Right lobe of liver (tissue), 4 donors: ENCODE measurements at regions not wholly inside any gene's neighbourhood (a gene's known extent, or its start where the extent isn't known, plus 50 kb on each side); places are given as distances from the start of the nearest gene placed in this dataset.

Source experiments
- CTCF ChIP-seq, 4 donors: fragments of 200-600 bp in 3 of 4; fragments of 450-650 bp in 1 of 4; IDR thresholded peaks; one replicate each; pipeline versions ENCODE4 v1.5.1 to v1.8.0; 2016 to 2022; ENCODE audit warnings: antibody characterized with exemption in 4 of 4, mild to moderate bottlenecking in 2 of 4
- POLR2A ChIP-seq: fragments of 450-650 bp; IDR thresholded peaks from one replicate; pipeline ENCODE4 v1.6.1; 2017; ENCODE audit warnings: antibody characterized with exemption, mild to moderate bottlenecking
- donor health status: DM: no; HTN: no; CAD: no.
- donor health status: DM: no; HTN: no; CAD: no.
- donor health status: DM: no; HTN: yes; CAD: no.

DNA sequence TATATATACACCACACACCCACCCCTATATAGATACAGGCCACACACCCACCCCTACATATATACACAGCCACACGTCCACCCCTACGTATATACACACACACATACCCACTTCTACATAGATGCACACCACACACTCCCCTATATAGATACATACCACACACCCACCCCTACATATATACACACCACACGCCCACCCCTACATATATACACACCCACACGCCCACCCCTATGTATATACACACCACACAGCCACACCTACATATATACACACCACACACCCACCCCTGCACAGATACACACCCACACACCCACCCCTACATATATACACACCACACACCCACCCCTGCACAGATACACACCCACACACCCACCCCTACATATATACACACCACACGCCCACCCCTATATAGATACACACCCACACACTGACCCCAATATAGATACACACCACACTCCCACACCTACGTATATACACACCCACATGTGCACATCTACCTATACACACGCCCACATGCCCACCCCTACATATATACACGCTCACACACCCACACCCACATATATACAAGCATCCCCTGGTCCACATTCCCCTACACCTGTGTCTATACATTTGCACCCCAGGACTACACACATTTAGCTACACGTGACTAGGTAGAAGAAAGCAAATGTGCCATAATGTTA, 52.1 kb upstream of the UBE3C start:
- no peak for TF ChIP-seq POLR2A
- no peak for TF ChIP-seq CTCF (IDR thresholded peaks at IDR 0.05)
